Endodermal cell (in vitro differentiated cells): ENCODE measurements at regions not wholly inside any gene's neighbourhood (a gene's known extent, or its start where the extent isn't known, plus 50 kb on each side); places are given as distances from the start of the nearest gene placed in this dataset.

Experiments used
- DNase-seq: peaks from one replicate; pipeline ENCODE4 v3.0.0-alpha.2; 2017
- H3K27ac ChIP-seq: 2 replicates; pipeline ENCODE4 v1.5.1; 2013; ENCODE audit warnings: mild to moderate bottlenecking, low read depth, low read length, moderate library complexity
- H3K27me3 ChIP-seq: 2 replicates; pipeline ENCODE4 v1.6.1; 2013; ENCODE audit warnings: mild to moderate bottlenecking, low read length, moderate library complexity; ENCODE audit not compliant: insufficient read depth, control insufficient read depth, poor library complexity, severe bottlenecking
- H3K36me3 ChIP-seq: 2 replicates; pipeline ENCODE4 v1.7.0; 2013; ENCODE audit warnings: mild to moderate bottlenecking, low read length, moderate library complexity; ENCODE audit not compliant: control insufficient read depth, insufficient read depth
- H3K4me1 ChIP-seq: one replicate; pipeline ENCODE4 v1.7.0; 2013; ENCODE audit warnings: low read length; ENCODE audit not compliant: control insufficient read depth, insufficient read depth
- H3K4me3 ChIP-seq: 2 replicates; pipeline ENCODE4 v1.5.1; 2013; ENCODE audit warnings: mild to moderate bottlenecking, low read length, moderate library complexity
- H3K9ac ChIP-seq: 2 replicates; pipeline ENCODE4 v1.6.1; 2013; ENCODE audit warnings: mild to moderate bottlenecking, low read length, moderate library complexity; ENCODE audit not compliant: poor library complexity, severe bottlenecking; ENCODE audit errors: extremely low read depth
- H3K9me3 ChIP-seq: 2 replicates; pipeline ENCODE4 v1.6.1; 2013; ENCODE audit warnings: mild to moderate bottlenecking, low read length, moderate library complexity; ENCODE audit not compliant: control insufficient read depth
- H3K27ac Mint-ChIP-seq: 2 replicates; pipeline ENCODE4 v1.8.0; 2020; ENCODE audit warnings: mixed read lengths
- H3K27me3 Mint-ChIP-seq: 2 replicates; pipeline ENCODE4 v1.8.0; 2021; ENCODE audit warnings: mild to moderate bottlenecking, mixed read lengths; ENCODE audit not compliant: insufficient read depth
- H3K36me3 Mint-ChIP-seq: 2 replicates; pipeline ENCODE4 v1.8.0; 2020; ENCODE audit warnings: low read depth, mixed read lengths
- H3K4me1 Mint-ChIP-seq: 2 replicates; pipeline ENCODE4 v1.8.0; 2020; ENCODE audit warnings: mixed read lengths
- H3K4me3 Mint-ChIP-seq: 2 replicates; pipeline ENCODE4 v1.8.0; 2020; ENCODE audit warnings: mild to moderate bottlenecking, moderate library complexity, mixed read lengths
- H3K9me3 Mint-ChIP-seq: 2 replicates; pipeline ENCODE4 v1.8.0; 2020; ENCODE audit warnings: mild to moderate bottlenecking, mixed read lengths
- CTCF ChIP-seq: fragments of 200-600 bp; sonication (generic); conservative IDR thresholded peaks from 2 replicates; pipeline ENCODE4 v1.5.0; 2021; ENCODE audit warnings: antibody characterized with exemption, mild to moderate bottlenecking
- WGBS, 2 experiments: methylation state at CpG; one replicate each; pipeline versions ENCODE4 v1.1.5 to v1.1.7; 2013; ENCODE audit warnings: missing lambda C conversion rate in 2 of 2, mixed read lengths in 1 of 2; ENCODE audit not compliant: insufficient coverage in 1 of 2, insufficient read length in 1 of 2; 5-methylcytosine and 5-hydroxymethylcytosine counted together

DNA sequence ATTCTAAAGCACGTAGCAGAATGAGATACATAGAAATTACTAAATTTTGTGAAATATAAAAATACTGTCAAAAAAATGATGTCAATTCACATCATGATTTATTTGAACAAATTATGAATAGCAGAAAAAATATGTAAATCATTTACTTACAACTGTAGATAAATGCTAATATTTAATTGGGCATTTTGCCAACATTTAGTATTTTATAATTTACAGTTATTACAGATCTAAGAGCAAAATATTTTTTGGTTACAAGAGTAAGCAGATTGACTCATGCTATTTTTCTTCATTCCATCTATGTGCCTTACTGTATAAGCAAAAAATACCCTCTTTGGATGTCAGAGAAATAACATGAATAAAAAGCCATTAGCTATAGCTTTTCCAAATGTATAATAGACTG is 282.3 kb upstream of the RGS18 start:
- peaks cover 9% of the 10 kb centered on the region for H3K9me3 ChIP-seq
- peaks cover 3% of the 10 kb centered on the region for H3K4me1 Mint-ChIP-seq
- no peaks in the 10 kb centered on the region for H3K36me3 Mint-ChIP-seq
- H3K4me1 ChIP-seq, result no peaks in the 10 kb centered on the region
- no peak overlapping the region for H3K4me3 Mint-ChIP-seq
- no peaks in the 10 kb centered on the region for H3K27me3 Mint-ChIP-seq
- no peak overlapping the region for H3K27ac ChIP-seq
- WGBS, 2 experiments, result no CpG with 5 or more reads among the region's 1 CpG
- no peaks in the 10 kb centered on the region for H3K9me3 Mint-ChIP-seq
- no peak overlapping the region for H3K9ac ChIP-seq
- no peak overlapping the region for H3K27ac Mint-ChIP-seq
- no peak for DNase-seq
- no peak for TF ChIP-seq CTCF
- H3K27me3 ChIP-seq, result no peaks in the 10 kb centered on the region
- no peak overlapping the region for H3K4me3 ChIP-seq
- no peaks in the 10 kb centered on the region for H3K36me3 ChIP-seq

DNA sequence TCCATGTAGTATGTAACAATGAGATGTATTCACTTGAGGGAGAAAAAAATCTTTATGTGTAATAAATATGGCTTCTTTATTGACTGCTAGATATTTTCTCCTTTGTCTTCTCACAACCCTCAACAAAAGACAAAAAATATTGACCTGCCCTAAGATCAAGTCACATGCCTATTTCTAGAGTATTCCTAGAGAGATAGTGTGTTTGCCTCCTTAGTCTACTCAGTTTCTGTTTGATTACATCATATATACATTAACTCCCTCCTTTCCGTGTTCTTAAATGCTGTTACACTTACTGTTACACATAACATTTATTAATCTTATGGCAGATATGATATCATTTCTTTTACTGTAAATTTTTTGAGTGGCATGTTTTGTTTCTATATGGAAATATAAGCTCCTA is 281.6 kb upstream of the RGS18 start:
- Mint-ChIP-seq H3K27me3 (no peaks in the 10 kb centered on the region), H3K4me1 (peaks cover 3% of the 10 kb centered on the region), H3K27ac (no peak overlapping the region), H3K36me3 (no peaks in the 10 kb centered on the region), H3K9me3 (no peaks in the 10 kb centered on the region), H3K4me3 (no peak overlapping the region)
- no peak for TF ChIP-seq CTCF
- H3K9me3 ChIP-seq, result peaks cover 8% of the 10 kb centered on the region
- H3K27me3 ChIP-seq, result no peaks in the 10 kb centered on the region
- no peaks in the 10 kb centered on the region for H3K36me3 ChIP-seq
- no peak overlapping the region for H3K4me3 ChIP-seq
- DNase-seq, result no peak
- H3K27ac ChIP-seq, result no peak overlapping the region
- no peak overlapping the region for H3K9ac ChIP-seq
- 100% methylated on average over 1 of the region's 1 CpG; no CpG with 5 or more reads in 1 of the 2 experiments for WGBS, 2 experiments
- H3K4me1 ChIP-seq, result no peaks in the 10 kb centered on the region

DNA sequence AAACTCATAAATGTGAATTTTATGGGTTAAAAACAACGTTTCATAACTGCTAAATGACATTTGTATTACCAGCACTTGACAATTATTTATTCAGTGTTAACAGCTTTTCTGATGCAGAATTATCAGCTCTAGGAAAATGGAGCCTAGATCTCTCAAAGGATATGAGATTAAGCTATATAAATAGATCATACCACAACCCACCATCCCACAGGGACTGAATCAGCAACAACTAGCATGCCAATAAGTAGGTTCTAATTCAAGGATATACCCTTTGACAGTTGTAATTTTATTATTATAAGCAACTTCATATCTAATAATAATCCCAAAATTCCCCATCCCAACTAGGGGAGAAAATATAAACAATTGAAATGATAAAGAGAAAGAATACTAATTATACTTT is 275.4 kb upstream of the RGS18 start:
- Histone ChIP-seq H3K36me3 (no peaks in the 10 kb centered on the region), H3K9me3 (no peaks in the 10 kb centered on the region), H3K9ac (no peak overlapping the region), H3K27ac (no peak overlapping the region), H3K27me3 (no peaks in the 10 kb centered on the region), H3K4me3 (no peak overlapping the region), H3K4me1 (no peaks in the 10 kb centered on the region)
- Mint-ChIP-seq H3K4me1 (no peaks in the 10 kb centered on the region), H3K36me3 (no peaks in the 10 kb centered on the region), H3K4me3 (no peak overlapping the region), H3K27me3 (no peaks in the 10 kb centered on the region), H3K27ac (no peak overlapping the region), H3K9me3 (no peaks in the 10 kb centered on the region)
- no peak for TF ChIP-seq CTCF
- WGBS, 2 experiments, result 75% methylated on average over 1 of the region's 1 CpG; no CpG with 5 or more reads in 1 of the 2 experiments
- no peak for DNase-seq
